ENCODE measurements at regions not wholly inside any gene's neighbourhood (a gene's known extent, or its start where the extent isn't known, plus 50 kb on each side); places are given as distances from the start of the nearest gene placed in this dataset.
"Not testable (repeated sequence)": the region's sequence is repeated elsewhere in the genome, so short reads cannot be mapped to it uniquely, and the experiment has no call there.

DNA sequence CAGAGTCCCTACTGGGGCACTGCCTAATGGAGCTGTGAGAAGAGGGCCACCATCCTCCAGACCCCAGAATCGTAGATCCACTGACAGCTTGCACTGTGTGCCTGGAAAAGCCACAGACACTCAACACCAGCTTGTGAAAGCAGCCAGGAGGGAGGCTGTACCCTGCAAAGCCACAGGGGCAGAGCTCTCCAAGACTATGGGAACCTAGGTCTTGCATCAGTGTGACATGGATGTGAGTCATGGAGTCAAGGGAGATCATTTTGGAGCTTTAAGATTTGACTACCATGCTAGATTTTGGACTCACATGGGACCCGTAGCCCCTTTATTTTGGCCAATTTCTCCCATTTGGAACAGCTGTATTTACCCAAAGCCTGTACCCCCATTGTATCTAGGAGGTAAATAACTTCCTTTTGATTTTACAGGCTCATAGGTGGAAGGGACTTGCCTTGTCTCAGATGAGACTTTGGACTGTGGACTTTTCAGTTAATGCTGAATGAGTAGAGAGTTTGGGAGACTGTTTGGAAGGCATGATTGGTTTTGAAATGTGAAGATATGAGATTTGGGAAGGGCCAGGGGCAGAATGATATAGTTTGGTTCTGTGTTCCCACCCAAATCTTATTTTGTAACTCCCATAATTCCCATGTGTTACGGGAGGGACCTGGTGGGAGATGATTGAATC lies 734.6 kb downstream of the USP25 start:
- TF ChIP-seq, protein P1, sequence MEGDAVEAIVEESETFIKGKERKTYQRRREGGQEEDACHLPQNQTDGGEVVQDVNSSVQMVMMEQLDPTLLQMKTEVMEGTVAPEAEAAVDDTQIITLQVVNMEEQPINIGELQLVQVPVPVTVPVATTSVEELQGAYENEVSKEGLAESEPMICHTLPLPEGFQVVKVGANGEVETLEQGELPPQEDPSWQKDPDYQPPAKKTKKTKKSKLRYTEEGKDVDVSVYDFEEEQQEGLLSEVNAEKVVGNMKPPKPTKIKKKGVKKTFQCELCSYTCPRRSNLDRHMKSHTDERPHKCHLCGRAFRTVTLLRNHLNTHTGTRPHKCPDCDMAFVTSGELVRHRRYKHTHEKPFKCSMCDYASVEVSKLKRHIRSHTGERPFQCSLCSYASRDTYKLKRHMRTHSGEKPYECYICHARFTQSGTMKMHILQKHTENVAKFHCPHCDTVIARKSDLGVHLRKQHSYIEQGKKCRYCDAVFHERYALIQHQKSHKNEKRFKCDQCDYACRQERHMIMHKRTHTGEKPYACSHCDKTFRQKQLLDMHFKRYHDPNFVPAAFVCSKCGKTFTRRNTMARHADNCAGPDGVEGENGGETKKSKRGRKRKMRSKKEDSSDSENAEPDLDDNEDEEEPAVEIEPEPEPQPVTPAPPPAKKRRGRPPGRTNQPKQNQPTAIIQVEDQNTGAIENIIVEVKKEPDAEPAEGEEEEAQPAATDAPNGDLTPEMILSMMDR (IDR thresholded peaks at IDR 0.05): not testable (repeated sequence)
- not testable (repeated sequence) for TF ChIP-seq POLR2A (IDR thresholded peaks at IDR 0.05)
